Activated CD4-positive, alpha-beta T cell treated with anti-CD3 and anti-CD28 coated beads for 4 hours (primary cell): ENCODE measurements at regions not wholly inside any gene's neighbourhood (a gene's known extent, or its start where the extent isn't known, plus 50 kb on each side); places are given as distances from the start of the nearest gene placed in this dataset.

Source experiments
- DNase-seq, 2 donors: peaks; one replicate each; pipeline ENCODE4 v3.0.0-alpha.2; 2020

GRCh38 chr15:66950114-66950513 is 115.3 kb upstream of the SMAD3 start:
- no peak for DNase-seq

GRCh38 chr15:66951531-66952320 is 113.7 kb upstream of the SMAD3 start:
- DNase-seq = no peak

- DNase-seq = no peak
Observed at GRCh38 chr15:66952756-66953522, 112.5 kb upstream of the SMAD3 start.

GRCh38 chr15:66953523-66954229 is 111.7 kb upstream of the SMAD3 start:
- no peak for DNase-seq

- DNase-seq = no peak
Observed at GRCh38 chr15:66954601-66955000, 110.8 kb upstream of the SMAD3 start.

- no peak for DNase-seq
Observed at GRCh38 chr15:66955001-66955516, 110.3 kb upstream of the SMAD3 start.

- no peak for DNase-seq
Observed at GRCh38 chr15:66955871-66956585, 109.4 kb upstream of the SMAD3 start.

GRCh38 chr15:66956672-66957430 is 108.6 kb upstream of the SMAD3 start:
- no peak for DNase-seq

GRCh38 chr15:66957431-66957720 is 108.0 kb upstream of the SMAD3 start:
- DNase-seq = no peak

- no peak for DNase-seq
Observed at GRCh38 chr15:66959066-66959465, 106.3 kb upstream of the SMAD3 start.

- no peak for DNase-seq
Observed at GRCh38 chr15:66959875-66960274, 105.5 kb upstream of the SMAD3 start.

- no peak for DNase-seq
Observed at GRCh38 chr15:66960519-66960918, 104.9 kb upstream of the SMAD3 start.

- DNase-seq = no peak
Observed at GRCh38 chr15:66961407-66961884, 104.0 kb upstream of the SMAD3 start.

GRCh38 chr15:66961901-66962300 is 103.5 kb upstream of the SMAD3 start:
- no peak for DNase-seq

- no peak for DNase-seq
Observed at GRCh38 chr15:66962522-66962921, 102.9 kb upstream of the SMAD3 start.

- no peak for DNase-seq
Observed at GRCh38 chr15:66963084-66963483, 102.3 kb upstream of the SMAD3 start.

- DNase-seq = no peak
Observed at GRCh38 chr15:66963710-66964109, 101.7 kb upstream of the SMAD3 start.

GRCh38 chr15:66964111-66964738 is 101.2 kb upstream of the SMAD3 start:
- no peak for DNase-seq

- DNase-seq = no peak
Observed at GRCh38 chr15:66964791-66965190, 100.6 kb upstream of the SMAD3 start.

- no peak for DNase-seq
Observed at GRCh38 chr15:66965201-66965900, 100.1 kb upstream of the SMAD3 start.

- no peak for DNase-seq
Observed at GRCh38 chr15:66966256-66966655, 99.1 kb upstream of the SMAD3 start.
